ENCODE measurements at regions not wholly inside any gene's neighbourhood (a gene's known extent, or its start where the extent isn't known, plus 50 kb on each side); places are given as distances from the start of the nearest gene placed in this dataset.
"Not testable (repeated sequence)": the region's sequence is repeated elsewhere in the genome, so short reads cannot be mapped to it uniquely, and the experiment has no call there.

GRCh38 chr20:55540013-55540412 lies 465.3 kb downstream of the CBLN4 start:
- FAIRE-seq (no peak), DNase-seq (ENCODE audit: low spot score) (no peak)

GRCh38 chr20:55538261-55538908 lies 466.9 kb downstream of the CBLN4 start:
- FAIRE-seq (no peak), DNase-seq (ENCODE audit: low spot score) (peak; percentile 61)

- no peak for FAIRE-seq
- no peak for DNase-seq (ENCODE audit: low spot score)
Observed at GRCh38 chr20:55535366-55535765, 470.0 kb downstream of the CBLN4 start.

- FAIRE-seq (no peak), DNase-seq (ENCODE audit: low spot score) (no peak)
Observed at GRCh38 chr20:55533632-55534031, 471.7 kb downstream of the CBLN4 start.

- FAIRE-seq (no peak), DNase-seq (ENCODE audit: low spot score) (no peak)
Observed at GRCh38 chr20:55530763-55531162, 474.6 kb downstream of the CBLN4 start.

GRCh38 chr20:55528482-55528881 lies 476.8 kb downstream of the CBLN4 start:
- FAIRE-seq (no peak), DNase-seq (ENCODE audit: low spot score) (no peak)

GRCh38 chr20:55522296-55522815 lies 483.0 kb downstream of the CBLN4 start:
- no peak for DNase-seq (ENCODE audit: low spot score)

GRCh38 chr20:55517584-55517983 lies 487.7 kb downstream of the CBLN4 start:
- FAIRE-seq; DNase-seq (ENCODE audit: low spot score): not testable (repeated sequence)

More at GRCh38 chr20:55522296-55522815, 483.0 kb downstream of the CBLN4 start:
- FAIRE-seq = no peak

- FAIRE-seq (no peak), DNase-seq (ENCODE audit: low spot score) (peak; percentile 74)
Observed at GRCh38 chr20:55515832-55516231, 489.5 kb downstream of the CBLN4 start.

GRCh38 chr20:55514531-55514930 lies 490.8 kb downstream of the CBLN4 start:
- DNase-seq (ENCODE audit: low spot score) (peak; percentile 40), FAIRE-seq (no peak)

- FAIRE-seq = no peak
- DNase-seq (ENCODE audit: low spot score) = no peak
Observed at GRCh38 chr20:55513954-55514353, 491.4 kb downstream of the CBLN4 start.

GRCh38 chr20:55500130-55500529 lies 505.2 kb downstream of the CBLN4 start:
- FAIRE-seq (no peak), DNase-seq (ENCODE audit: low spot score) (no peak)

- DNase-seq (ENCODE audit: low spot score) = peak; percentile 33
- no peak for FAIRE-seq
Observed at GRCh38 chr20:55488593-55488992, 516.7 kb downstream of the CBLN4 start.

GRCh38 chr20:55478724-55479450 lies 526.4 kb downstream of the CBLN4 start:
- FAIRE-seq (no peak), DNase-seq (ENCODE audit: low spot score) (no peak)

- FAIRE-seq (no peak), DNase-seq (ENCODE audit: low spot score) (peak; percentile 47)
Observed at GRCh38 chr20:55472704-55473103, 532.6 kb downstream of the CBLN4 start.

GRCh38 chr20:55471052-55472006 lies 534.0 kb downstream of the CBLN4 start:
- DNase-seq (ENCODE audit: low spot score) (no peak), FAIRE-seq (no peak)

GRCh38 chr20:55469074-55469473 lies 536.2 kb downstream of the CBLN4 start:
- FAIRE-seq = no peak
- no peak for DNase-seq (ENCODE audit: low spot score)

- no peak for DNase-seq (ENCODE audit: low spot score)
- no peak for FAIRE-seq
Observed at GRCh38 chr20:55461519-55461918, 543.8 kb downstream of the CBLN4 start.

- FAIRE-seq = peak; percentile 53
- DNase-seq (ENCODE audit: low spot score) = peak; percentile 20
Observed at GRCh38 chr20:55456316-55456940, 548.9 kb downstream of the CBLN4 start.

- no peak for FAIRE-seq
Observed at GRCh38 chr20:55449091-55449490, 556.2 kb downstream of the CBLN4 start.

GRCh38 chr20:55446301-55446700 lies 559.0 kb downstream of the CBLN4 start:
- DNase-seq (ENCODE audit: low spot score) (no peak), FAIRE-seq (no peak)

More at GRCh38 chr20:55449091-55449490, 556.2 kb downstream of the CBLN4 start:
- no peak for DNase-seq (ENCODE audit: low spot score)
